ENCODE measurements at regions not wholly inside any gene's neighbourhood (a gene's known extent, or its start where the extent isn't known, plus 50 kb on each side); places are given as distances from the start of the nearest gene placed in this dataset.

- no peak for TF ChIP-seq CTCF (IDR thresholded peaks at IDR 0.05)
- no peak for TF ChIP-seq EP300 (IDR thresholded peaks at IDR 0.05)
- no peak for TF ChIP-seq POLR2A (IDR thresholded peaks at IDR 0.05)
Measured at GRCh38 chr4:72938516-72938915, 131.0 kb downstream of the COX18 start.

All from upper lobe of left lung (tissue), 4 donors.